GM23338 (cell line): ENCODE measurements at regions not wholly inside any gene's neighbourhood (a gene's known extent, or its start where the extent isn't known, plus 50 kb on each side); places are given as distances from the start of the nearest gene placed in this dataset.

Experiments
- ATAC-seq: fragments of 200-7000 bp; cut with Tn5 transposase; 3 replicates; pipeline ENCODE4 v1.9.1; 2020
- DNase-seq: peaks from one replicate; pipeline ENCODE4 v3.0.0-alpha.2; 2015; ENCODE audit warnings: low spot score
- H2AFZ ChIP-seq: fragments of 200-600 bp; sonication (generic); 2 replicates; pipeline ENCODE4 v1.8.0; 2016; ENCODE audit warnings: antibody characterized with exemption, mild to moderate bottlenecking, moderate library complexity
- H3F3A ChIP-seq: fragments of 200-600 bp; sonication (generic); replicated peaks from 2 replicates; pipeline ENCODE4 v1.8.0; 2017; ENCODE audit warnings: antibody characterized with exemption, mixed run types, low read depth
- H3K27ac ChIP-seq: fragments of 200-600 bp; sonication (generic); 2 replicates; pipeline ENCODE4 v1.6.1; 2016; ENCODE audit warnings: low read depth
- H3K27me3 ChIP-seq: fragments of 200-600 bp; sonication (generic); 2 replicates; pipeline ENCODE4 v1.8.0; 2016; ENCODE audit warnings: mild to moderate bottlenecking, mixed run types, moderate library complexity; ENCODE audit not compliant: insufficient read depth
- H3K36me3 ChIP-seq: fragments of 200-600 bp; sonication (generic); 2 replicates; pipeline ENCODE4 v1.8.0; 2016; ENCODE audit warnings: mild to moderate bottlenecking; ENCODE audit not compliant: insufficient read depth
- H3K4me1 ChIP-seq: fragments of 200-600 bp; sonication (generic); 2 replicates; pipeline ENCODE4 v1.8.0; 2016; ENCODE audit warnings: mild to moderate bottlenecking, moderate library complexity; ENCODE audit not compliant: insufficient read depth
- H3K4me2 ChIP-seq: fragments of 200-600 bp; sonication (generic); 2 replicates; pipeline ENCODE4 v1.7.1; 2017; ENCODE audit warnings: mixed run types
- H3K4me3 ChIP-seq: fragments of 200-600 bp; sonication (generic); 2 replicates; pipeline ENCODE4 v1.6.1; 2016; ENCODE audit warnings: mixed run types
- H3K79me2 ChIP-seq: fragments of 200-600 bp; sonication (generic); replicated peaks from 2 replicates; pipeline ENCODE4 v1.8.0; 2017; ENCODE audit warnings: mild to moderate bottlenecking; ENCODE audit not compliant: insufficient read depth
- H3K9me2 ChIP-seq: fragments of 200-600 bp; sonication (generic); 2 replicates; pipeline ENCODE4 v1.8.0; 2017; ENCODE audit not compliant: insufficient read depth
- H4K20me1 ChIP-seq: fragments of 200-600 bp; sonication (generic); replicated peaks from 2 replicates; pipeline ENCODE4 v1.8.0; 2017; ENCODE audit warnings: mild to moderate bottlenecking; ENCODE audit not compliant: insufficient read depth
- H3K27ac Mint-ChIP-seq: 2 replicates; pipeline ENCODE4 v1.8.0; 2020; ENCODE audit warnings: inconsistent platforms, mild to moderate bottlenecking, moderate library complexity, mixed read lengths
- H3K27me3 Mint-ChIP-seq: 3 replicates; pipeline ENCODE4 v1.8.0; 2022; ENCODE audit warnings: low read depth, mild to moderate bottlenecking, moderate library complexity, mixed read lengths, inconsistent platforms; ENCODE audit not compliant: insufficient read depth, poor library complexity
- H3K36me3 Mint-ChIP-seq: 3 replicates; pipeline ENCODE4 v1.8.0; 2021; ENCODE audit warnings: low read depth, mild to moderate bottlenecking, inconsistent platforms, moderate library complexity, mixed read lengths
- H3K4me1 Mint-ChIP-seq: 3 replicates; pipeline ENCODE4 v1.8.0; 2020; ENCODE audit warnings: mild to moderate bottlenecking, inconsistent platforms, mixed read lengths
- H3K4me3 Mint-ChIP-seq: 3 replicates; pipeline ENCODE4 v1.8.0; 2021; ENCODE audit warnings: moderate library complexity, mild to moderate bottlenecking, inconsistent platforms, mixed read lengths
- H3K9me3 Mint-ChIP-seq: 3 replicates; pipeline ENCODE4 v1.8.0; 2020; ENCODE audit warnings: moderate library complexity, mild to moderate bottlenecking, inconsistent platforms, mixed read lengths
- CREB1 ChIP-seq: fragments of 250-450 bp; sonication (Bioruptor Pico); IDR thresholded peaks from 2 replicates; pipeline ENCODE4 v1.5.0; 2020; ENCODE audit warnings: low read depth, mild to moderate bottlenecking, moderate library complexity
- EZH2 ChIP-seq: fragments of 200-600 bp; sonication (generic); IDR thresholded peaks from one replicate; pipeline ENCODE4 v1.8.0; 2017; ENCODE audit warnings: antibody characterized with exemption, mild to moderate bottlenecking, low read depth; ENCODE audit not compliant: unreplicated experiment
- JUNB ChIP-seq: IDR thresholded peaks from one replicate; pipeline ENCODE4 v1.6.1; 2016; ENCODE audit warnings: antibody characterized with exemption; ENCODE audit not compliant: unreplicated experiment
- ZNF114 ChIP-seq: fragments of 250-450 bp; sonication (Bioruptor Pico); IDR thresholded peaks from 2 replicates; pipeline ENCODE4 v1.5.0; 2020; ENCODE audit warnings: mild to moderate bottlenecking, moderate library complexity
- ZNF462 ChIP-seq: fragments of 250-450 bp; sonication (Bioruptor Pico); IDR thresholded peaks from 2 replicates; pipeline ENCODE4 v1.5.0; 2020; ENCODE audit warnings: mild to moderate bottlenecking, moderate library complexity
- TF ChIP-seq, protein P1 (sequence below): IDR thresholded peaks from one replicate; pipeline ENCODE4 v1.6.1; 2018; ENCODE audit warnings: antibody characterized with exemption; ENCODE audit not compliant: unreplicated experiment

DNA sequence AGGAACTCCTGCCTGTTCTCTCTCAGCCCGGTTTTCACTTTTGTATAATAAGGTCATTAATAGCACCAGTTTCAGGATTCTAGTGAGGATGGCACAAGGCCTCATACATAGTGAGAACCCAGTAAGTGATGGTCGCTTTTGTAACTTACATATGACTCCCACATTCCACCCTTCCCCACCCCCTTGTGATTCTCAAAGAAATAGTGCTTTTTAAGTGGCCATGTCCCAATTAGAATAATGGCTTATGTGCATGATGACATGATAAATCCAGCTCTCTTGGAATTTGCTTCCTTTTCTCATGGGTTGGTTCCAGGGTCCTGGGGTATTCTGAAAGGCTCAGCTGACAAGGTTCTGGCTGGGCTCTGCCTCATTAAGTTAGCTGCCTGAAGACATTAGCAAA, 189.9 kb downstream of the URB2 start (continued):
- no peak for TF ChIP-seq ZNF462

- 0 out of 2 replicates have a peak, but pooled peaks cover 11% of the 10 kb centered on the region for H3K9me2 ChIP-seq
- peaks cover 3% of the 10 kb centered on the region; the same call in 1 of the 2 replicates for H3K4me1 ChIP-seq
- peaks cover 15% of the 10 kb centered on the region; the same call in 1 of the 2 replicates for H3K36me3 ChIP-seq
- no peaks in the 10 kb centered on the region for H3K27me3 ChIP-seq
- DNase-seq = no peak
- no peaks in the 10 kb centered on the region for H3F3A ChIP-seq
- H2AFZ ChIP-seq = no peak overlapping the region
- Mint-ChIP-seq H3K4me3 (no peak overlapping the region), H3K27me3 (peaks cover 2% of the 10 kb centered on the region), H3K4me1 (peaks cover 14% of the 10 kb centered on the region), H3K27ac (no peak overlapping the region), H3K9me3 (peaks cover 21% of the 10 kb centered on the region), H3K36me3 (peaks cover 7% of the 10 kb centered on the region; the same call in 1 of the 3 replicates)
- H3K4me2 ChIP-seq = no peak overlapping the region
- no peak overlapping the region for H3K27ac ChIP-seq
- no peak overlapping the region for H3K4me3 ChIP-seq
- H3K79me2 ChIP-seq = no peaks in the 10 kb centered on the region
- no peaks in the 10 kb centered on the region for H4K20me1 ChIP-seq
- ATAC-seq = no peak
- no peak for TF ChIP-seq JUNB
- TF ChIP-seq ZNF114 (CRISPR knock-in tag) = no peak
- no peak for TF ChIP-seq EZH2
- TF ChIP-seq, protein P1, sequence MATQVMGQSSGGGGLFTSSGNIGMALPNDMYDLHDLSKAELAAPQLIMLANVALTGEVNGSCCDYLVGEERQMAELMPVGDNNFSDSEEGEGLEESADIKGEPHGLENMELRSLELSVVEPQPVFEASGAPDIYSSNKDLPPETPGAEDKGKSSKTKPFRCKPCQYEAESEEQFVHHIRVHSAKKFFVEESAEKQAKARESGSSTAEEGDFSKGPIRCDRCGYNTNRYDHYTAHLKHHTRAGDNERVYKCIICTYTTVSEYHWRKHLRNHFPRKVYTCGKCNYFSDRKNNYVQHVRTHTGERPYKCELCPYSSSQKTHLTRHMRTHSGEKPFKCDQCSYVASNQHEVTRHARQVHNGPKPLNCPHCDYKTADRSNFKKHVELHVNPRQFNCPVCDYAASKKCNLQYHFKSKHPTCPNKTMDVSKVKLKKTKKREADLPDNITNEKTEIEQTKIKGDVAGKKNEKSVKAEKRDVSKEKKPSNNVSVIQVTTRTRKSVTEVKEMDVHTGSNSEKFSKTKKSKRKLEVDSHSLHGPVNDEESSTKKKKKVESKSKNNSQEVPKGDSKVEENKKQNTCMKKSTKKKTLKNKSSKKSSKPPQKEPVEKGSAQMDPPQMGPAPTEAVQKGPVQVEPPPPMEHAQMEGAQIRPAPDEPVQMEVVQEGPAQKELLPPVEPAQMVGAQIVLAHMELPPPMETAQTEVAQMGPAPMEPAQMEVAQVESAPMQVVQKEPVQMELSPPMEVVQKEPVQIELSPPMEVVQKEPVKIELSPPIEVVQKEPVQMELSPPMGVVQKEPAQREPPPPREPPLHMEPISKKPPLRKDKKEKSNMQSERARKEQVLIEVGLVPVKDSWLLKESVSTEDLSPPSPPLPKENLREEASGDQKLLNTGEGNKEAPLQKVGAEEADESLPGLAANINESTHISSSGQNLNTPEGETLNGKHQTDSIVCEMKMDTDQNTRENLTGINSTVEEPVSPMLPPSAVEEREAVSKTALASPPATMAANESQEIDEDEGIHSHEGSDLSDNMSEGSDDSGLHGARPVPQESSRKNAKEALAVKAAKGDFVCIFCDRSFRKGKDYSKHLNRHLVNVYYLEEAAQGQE = no peak
- TF ChIP-seq CREB1 (CRISPR knock-in tag) = no peak
- TF ChIP-seq ZNF462 = no peak
Observed at GRCh38 chr1:229817936-229818335, 191.9 kb downstream of the URB2 start.
